H1 (cell line): ENCODE measurements at regions not wholly inside any gene's neighbourhood (a gene's known extent, or its start where the extent isn't known, plus 50 kb on each side); places are given as distances from the start of the nearest gene placed in this dataset.

ENCODE experiments used
- EGR1 ChIP-seq: IDR thresholded peaks from 2 replicates; pipeline ENCODE4 v1.6.1; 2011; ENCODE audit warnings: low read depth, low read length, borderline replicate concordance
- EP300 ChIP-seq, 2 experiments: IDR thresholded peaks; 1 replicate in 1 of 2; 2 replicates in 1 of 2; pipeline ENCODE4 v1.6.1; 2011 to 2012; ENCODE audit warnings: low read depth in 2 of 2, low read length in 2 of 2, mild to moderate bottlenecking in 2 of 2, borderline replicate concordance in 1 of 2, inconsistent platforms in 1 of 2, moderate library complexity in 1 of 2
- EZH2 ChIP-seq: fragments of 200-600 bp; sonication (generic); IDR thresholded peaks from 2 replicates; pipeline ENCODE4 v1.7.1; 2012; ENCODE audit warnings: low read depth, mild to moderate bottlenecking, moderate library complexity, low read length, inconsistent platforms; ENCODE audit not compliant: severe bottlenecking
- KDM1A ChIP-seq: fragments of 200-600, 300-600 bp; sonication (generic); IDR thresholded peaks from 2 replicates; pipeline ENCODE4 v1.7.1; 2016; ENCODE audit warnings: mild to moderate bottlenecking, low read length, borderline replicate concordance
- SP1 ChIP-seq: IDR thresholded peaks from 2 replicates; pipeline ENCODE4 v1.6.1; 2011; ENCODE audit warnings: low read depth, low read length

DNA sequence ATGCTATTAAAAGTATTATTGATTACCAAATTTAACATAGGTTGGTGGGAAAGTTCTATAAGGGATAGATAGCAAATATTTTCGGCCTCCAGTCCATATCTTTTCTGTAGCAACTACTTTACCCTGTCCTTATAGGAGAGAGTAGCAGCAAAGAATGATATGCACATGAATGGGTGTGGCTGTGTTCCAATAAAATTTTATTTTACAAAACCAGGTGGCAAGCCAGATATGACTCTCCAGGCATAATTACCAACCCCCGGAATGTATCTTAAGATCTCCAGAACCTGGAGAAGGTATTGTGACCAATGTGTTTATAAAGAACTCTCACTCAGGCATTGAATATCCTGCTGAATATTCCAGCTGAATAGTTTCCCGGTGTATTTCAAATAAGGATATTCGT, 1461.2 kb downstream of the MAT2B start:
- TF ChIP-seq EZH2: no peak
- TF ChIP-seq EP300 (IDR thresholded peaks at IDR 0.05; ENCODE audit: borderline replicate concordance in 1 of 2, low read depth in 2 of 2, low read length in 2 of 2): no peak
- TF ChIP-seq EGR1: no peak
- TF ChIP-seq SP1: no peak
- TF ChIP-seq KDM1A: no peak
